ENCODE measurements at regions not wholly inside any gene's neighbourhood (a gene's known extent, or its start where the extent isn't known, plus 50 kb on each side); places are given as distances from the start of the nearest gene placed in this dataset.

GRCh38 chr2:104945121-104945520, 91.2 kb downstream of the POU3F3 start:
- TF ChIP-seq CTCF (IDR thresholded peaks at IDR 0.05; ENCODE audit: low read depth, low read length) (no peak), EZH2phosphoT487 (IDR thresholded peaks at IDR 0.05; ENCODE audit: low read depth) (no peak)

All from OCI-LY3 (cell line).